ENCODE measurements at regions not wholly inside any gene's neighbourhood (a gene's known extent, or its start where the extent isn't known, plus 50 kb on each side); places are given as distances from the start of the nearest gene placed in this dataset.

- no peak for DNase-seq (ENCODE audit: low read depth in 1 of 2, low spot score in 1 of 2)
- no peak for TF ChIP-seq CTCF (IDR thresholded peaks at IDR 0.05; ENCODE audit: low read depth, low read length)
- Histone ChIP-seq H3K4me3 (no peak overlapping the region), H3K27ac (no peak overlapping the region), H3K9me3 (ENCODE audit: low read depth) (no peaks in the 10 kb centered on the region), H3K27me3 (no peaks in the 10 kb centered on the region), H3K4me1 (ENCODE audit: low read depth) (no peaks in the 10 kb centered on the region), H3K36me3 (no peaks in the 10 kb centered on the region)
Observed at GRCh38 chr2:82827426-82827825, 1631.7 kb downstream of the SUCLG1 start.

GRCh38 chr2:82826437-82826836, 1632.6 kb downstream of the SUCLG1 start:
- H3K27me3 ChIP-seq = no peaks in the 10 kb centered on the region
- no peak overlapping the region for H3K4me3 ChIP-seq
- no peak for DNase-seq (ENCODE audit: low read depth in 1 of 2, low spot score in 1 of 2)
- no peaks in the 10 kb centered on the region for H3K9me3 ChIP-seq (ENCODE audit: low read depth)
- no peak for TF ChIP-seq CTCF (IDR thresholded peaks at IDR 0.05; ENCODE audit: low read depth, low read length)
- no peak overlapping the region for H3K27ac ChIP-seq
- H3K4me1 ChIP-seq (ENCODE audit: low read depth) = no peaks in the 10 kb centered on the region
- no peaks in the 10 kb centered on the region for H3K36me3 ChIP-seq

GRCh38 chr2:82825410-82826090, 1633.5 kb downstream of the SUCLG1 start:
- Histone ChIP-seq H3K36me3 (no peaks in the 10 kb centered on the region), H3K27me3 (no peaks in the 10 kb centered on the region), H3K27ac (no peak overlapping the region), H3K4me3 (no peak overlapping the region), H3K9me3 (ENCODE audit: low read depth) (no peaks in the 10 kb centered on the region), H3K4me1 (ENCODE audit: low read depth) (no peaks in the 10 kb centered on the region)
- TF ChIP-seq CTCF (IDR thresholded peaks at IDR 0.05; ENCODE audit: low read depth, low read length) = no peak
- no peak for DNase-seq (ENCODE audit: low read depth in 1 of 2, low spot score in 1 of 2)

GRCh38 chr2:82823892-82824291, 1635.2 kb downstream of the SUCLG1 start:
- no peaks in the 10 kb centered on the region for H3K36me3 ChIP-seq
- no peak overlapping the region for H3K27ac ChIP-seq
- H3K27me3 ChIP-seq = no peaks in the 10 kb centered on the region
- no peaks in the 10 kb centered on the region for H3K9me3 ChIP-seq (ENCODE audit: low read depth)
- no peak overlapping the region for H3K4me3 ChIP-seq
- no peaks in the 10 kb centered on the region for H3K4me1 ChIP-seq (ENCODE audit: low read depth)
- TF ChIP-seq CTCF (IDR thresholded peaks at IDR 0.05; ENCODE audit: low read depth, low read length) = no peak
- DNase-seq (ENCODE audit: low read depth in 1 of 2, low spot score in 1 of 2) = no peak

GRCh38 chr2:82819951-82820350, 1639.1 kb downstream of the SUCLG1 start:
- no peak overlapping the region for H3K27ac ChIP-seq
- no peak overlapping the region for H3K4me3 ChIP-seq
- no peak for TF ChIP-seq CTCF (IDR thresholded peaks at IDR 0.05; ENCODE audit: low read depth, low read length)
- DNase-seq (ENCODE audit: low read depth in 1 of 2, low spot score in 1 of 2) = no peak
- no peaks in the 10 kb centered on the region for H3K4me1 ChIP-seq (ENCODE audit: low read depth)
- no peaks in the 10 kb centered on the region for H3K36me3 ChIP-seq
- H3K27me3 ChIP-seq = no peaks in the 10 kb centered on the region
- no peaks in the 10 kb centered on the region for H3K9me3 ChIP-seq (ENCODE audit: low read depth)

All from cardiac muscle cell (in vitro differentiated cells and primary cell).